Aorta (tissue), 5 donors: ENCODE measurements at regions not wholly inside any gene's neighbourhood (a gene's known extent, or its start where the extent isn't known, plus 50 kb on each side); places are given as distances from the start of the nearest gene placed in this dataset.

Source experiments
- ATAC-seq: fragments of 200-7000 bp; cut with Tn5 transposase; one replicate; pipeline ENCODE4 v1.9.1; 2022; ENCODE audit warnings: moderate library complexity; ENCODE audit not compliant: low FRiP score
- DNase-seq, 2 donors: peaks; one replicate each; pipeline ENCODE4 v3.0.0-alpha.2; 2020
- H3K27ac ChIP-seq, 2 donors: one replicate each; pipeline ENCODE4 v1.5.1; 2013; ENCODE audit warnings: low read length in 2 of 2, mild to moderate bottlenecking in 2 of 2, moderate library complexity in 2 of 2, control low read depth in 1 of 2, inconsistent platforms in 1 of 2, low read depth in 1 of 2
- H3K27me3 ChIP-seq, 2 donors: one replicate each; pipeline ENCODE4 v1.6.1; 2013; ENCODE audit warnings: control low read depth in 1 of 2, low read length in 1 of 2, mild to moderate bottlenecking in 1 of 2, moderate library complexity in 1 of 2; ENCODE audit not compliant: insufficient read depth in 2 of 2, control insufficient read depth in 1 of 2
- H3K36me3 ChIP-seq, 2 donors: one replicate each; pipeline ENCODE4 v1.6.1; 2013; ENCODE audit warnings: control low read depth in 1 of 2, low read length in 1 of 2, mild to moderate bottlenecking in 1 of 2; ENCODE audit not compliant: insufficient read depth in 2 of 2, control insufficient read depth in 1 of 2
- H3K4me1 ChIP-seq, 2 donors: one replicate each; pipeline ENCODE4 v1.6.1; 2013; ENCODE audit warnings: low read length in 2 of 2, control low read depth in 1 of 2, mild to moderate bottlenecking in 1 of 2, moderate library complexity in 1 of 2; ENCODE audit not compliant: insufficient read depth in 2 of 2, control insufficient read depth in 1 of 2
- H3K4me3 ChIP-seq, 2 donors: one replicate each; pipeline ENCODE4 v1.5.1; 2013; ENCODE audit warnings: low read length in 2 of 2, control low read depth in 1 of 2, mild to moderate bottlenecking in 1 of 2
- H3K9me3 ChIP-seq: one replicate; pipeline ENCODE4 v1.6.1; 2013; ENCODE audit warnings: mild to moderate bottlenecking, low read length; ENCODE audit not compliant: control insufficient read depth
- WGBS, 2 donors: extraction: QIAGEN DNeasy Blood & Tissue Kit; methylation state at CpG; one replicate each; pipeline ENCODE4 v1.1.7; 2013; 5-methylcytosine and 5-hydroxymethylcytosine counted together
- intact Hi-C, 2 donors: fragments of 100-400 bp; cut with DNase I; formaldehyde crosslinking; loops; one replicate each; pipeline versions ENCODE4 v1.14.2 to v1.15.0; 2022
- donor health status: healthy with polysubstance abuse.
- donor health status: Bipolar disorder and iron deficiency.
- donor health status: DM: no; HTN: no; CAD: no.
- donor health status: DM: no; HTN: no; CAD: no.
- donor health status: DM: yes; HTN: yes; CAD: no.

DNA sequence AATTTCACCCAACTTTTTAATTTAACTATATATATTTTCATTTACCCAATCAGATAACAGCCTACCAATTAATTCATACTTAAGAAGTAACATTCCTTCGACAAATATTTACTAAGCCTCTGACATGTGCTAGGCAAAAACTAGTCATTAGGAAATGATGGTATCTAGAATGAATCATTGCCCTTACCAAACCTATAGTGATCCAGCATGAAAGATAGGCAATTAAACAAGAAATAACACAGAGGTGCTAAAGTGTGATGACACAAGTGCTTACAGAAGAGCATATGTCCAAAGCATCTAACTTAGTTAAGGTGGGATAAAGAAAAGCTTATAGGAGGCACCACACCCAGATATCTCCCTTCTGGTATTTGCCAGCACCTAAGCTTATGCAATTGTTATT, 166.5 kb upstream of the RASSF8 start:
- intact Hi-C loops = no loop called here
- Histone ChIP-seq H3K36me3 (no peaks in the 10 kb centered on the region), H3K27ac (no peak overlapping the region), H3K27me3 (no peaks in the 10 kb centered on the region), H3K4me3 (no peak overlapping the region), H3K4me1 (peaks cover 0 to 4% of the 10 kb centered on the region in 2 donors), H3K9me3 (no peaks in the 10 kb centered on the region)
- no peak for ATAC-seq
- no peak for DNase-seq
- 93 to 97% methylated on average over 1 of the region's 1 CpG for WGBS, 2 donors

GRCh38 chr12:25793196-25793595, 165.3 kb upstream of the RASSF8 start:
- Histone ChIP-seq H3K4me1 (peaks cover 0 to 4% of the 10 kb centered on the region in 2 donors), H3K27ac (no peak overlapping the region), H3K9me3 (no peaks in the 10 kb centered on the region), H3K4me3 (no peak overlapping the region), H3K36me3 (no peaks in the 10 kb centered on the region), H3K27me3 (no peaks in the 10 kb centered on the region)
- intact Hi-C loops = no loop called here
- 97 to 98% methylated on average over 3 of the region's 3 CpGs for WGBS, 2 donors
- no peak for DNase-seq
- ATAC-seq = no peak

- Histone ChIP-seq H3K27me3 (no peaks in the 10 kb centered on the region), H3K27ac (no peak overlapping the region), H3K36me3 (no peaks in the 10 kb centered on the region), H3K4me3 (no peak overlapping the region), H3K4me1 (peaks cover 0 to 4% of the 10 kb centered on the region in 2 donors), H3K9me3 (no peaks in the 10 kb centered on the region)
- intact Hi-C loops = no loop called here
- DNase-seq (no peak), ATAC-seq (no peak)
- 88 to 92% methylated on average over 3 of the region's 3 CpGs for WGBS, 2 donors
These were observed 163.9 kb upstream of the RASSF8 start for GRCh38 chr12:25794571-25794970.

DNA sequence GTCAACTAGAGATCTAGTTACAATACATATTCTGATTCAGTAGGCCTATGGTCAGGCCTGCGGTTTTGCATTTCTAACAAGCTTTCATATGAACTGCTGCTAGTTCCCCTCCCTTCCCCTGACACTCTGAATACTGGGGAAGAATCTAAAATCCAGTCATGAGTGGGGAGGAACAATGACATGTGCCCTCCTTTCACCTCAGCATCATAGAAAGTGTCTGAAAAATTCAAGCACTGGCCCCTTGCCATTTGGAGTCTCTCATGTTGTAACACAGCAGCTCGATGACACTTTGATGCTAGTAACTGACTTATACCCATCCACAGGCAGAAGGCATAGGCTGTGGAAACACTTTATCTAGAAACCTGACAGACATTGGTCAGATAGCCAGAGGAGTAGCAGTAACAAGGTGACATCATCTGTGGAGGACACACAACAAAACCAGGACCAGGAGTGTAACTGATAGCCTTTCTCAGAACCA, 161.9 kb upstream of the RASSF8 start:
- H3K36me3 ChIP-seq = no peaks in the 10 kb centered on the region
- intact Hi-C loops = no loop called here
- no peak for ATAC-seq
- peaks cover 0 to 1% of the 10 kb centered on the region in 2 donors for H3K4me1 ChIP-seq
- no peak for DNase-seq
- no peak overlapping the region for H3K27ac ChIP-seq
- H3K9me3 ChIP-seq = no peaks in the 10 kb centered on the region
- H3K27me3 ChIP-seq = no peaks in the 10 kb centered on the region
- WGBS, 2 donors = 76% methylated on average over 2 of the region's 2 CpGs
- no peak overlapping the region for H3K4me3 ChIP-seq

DNA sequence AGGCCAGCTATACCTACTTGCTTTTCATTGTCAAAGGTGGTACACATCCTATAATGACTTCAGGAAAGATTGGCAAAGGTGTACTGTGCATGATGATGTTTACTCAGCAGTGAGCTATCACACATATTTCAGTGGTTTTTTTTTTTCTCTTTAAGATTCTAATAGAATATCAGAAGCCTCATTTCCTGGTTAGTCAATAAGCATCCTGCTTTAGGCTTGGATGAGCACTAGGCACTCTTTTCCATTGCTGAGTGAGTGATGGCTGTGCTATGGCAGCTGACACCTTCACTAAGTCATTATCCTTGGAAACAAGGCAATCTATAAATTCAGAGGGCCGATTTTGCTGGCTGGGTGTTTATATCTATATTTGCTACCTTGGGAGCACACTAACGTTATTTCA, 161.1 kb upstream of the RASSF8 start:
- WGBS, 2 donors = 75 to 84% methylated on average over 2 of the region's 2 CpGs
- DNase-seq = no peak
- Histone ChIP-seq H3K27ac (no peak overlapping the region), H3K27me3 (no peaks in the 10 kb centered on the region), H3K9me3 (no peaks in the 10 kb centered on the region), H3K36me3 (no peaks in the 10 kb centered on the region), H3K4me3 (no peak overlapping the region), H3K4me1 (peaks cover 0 to 1% of the 10 kb centered on the region in 2 donors)
- ATAC-seq = no peak
- intact Hi-C loops = no loop called here

DNA sequence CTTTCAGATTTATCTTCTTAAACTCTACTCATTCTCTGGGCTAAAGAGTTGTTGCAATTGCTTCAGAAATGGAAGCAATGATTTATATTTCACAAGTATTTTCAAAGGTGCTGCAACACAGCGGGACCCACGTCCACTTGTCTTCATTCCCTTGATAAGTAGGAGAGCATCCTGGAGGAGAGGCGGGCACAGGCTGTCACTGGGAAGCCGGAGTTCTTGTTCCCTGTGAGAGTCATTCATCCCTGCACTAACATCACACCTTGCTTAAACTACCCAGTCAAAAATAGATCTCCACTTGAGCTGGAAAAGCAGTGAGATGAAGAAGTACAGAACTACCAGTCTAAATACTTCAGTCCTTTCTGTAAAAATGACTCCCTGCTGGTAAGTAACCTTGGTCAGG, 160.5 kb upstream of the RASSF8 start:
- 85 to 88% methylated on average over 4 of the region's 4 CpGs for WGBS, 2 donors
- peaks cover 0 to 1% of the 10 kb centered on the region in 2 donors for H3K4me1 ChIP-seq
- no peak for ATAC-seq

DNA sequence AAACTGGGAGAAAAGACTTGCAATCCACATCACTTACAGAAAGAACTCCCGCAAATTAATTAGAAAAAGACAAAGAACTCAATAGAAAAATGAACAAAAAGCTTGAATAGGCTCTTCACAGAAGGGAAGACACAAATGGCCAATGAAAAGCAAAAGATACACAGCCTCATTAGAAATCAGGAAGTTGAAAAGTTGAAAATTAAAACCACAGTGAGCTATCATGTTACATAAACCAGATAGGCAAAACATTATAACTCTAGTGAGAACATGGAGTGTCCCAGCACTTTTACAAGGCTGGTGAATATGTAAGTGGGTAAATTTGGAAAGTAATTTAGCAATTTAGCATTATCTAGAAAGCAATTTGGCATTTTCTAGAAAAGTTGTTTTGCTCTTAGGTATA, 158.4 kb upstream of the RASSF8 start:
- Histone ChIP-seq H3K27me3 (no peaks in the 10 kb centered on the region), H3K4me1 (peaks cover 0 to 1% of the 10 kb centered on the region in 2 donors), H3K36me3 (no peaks in the 10 kb centered on the region), H3K4me3 (no peak overlapping the region), H3K9me3 (no peaks in the 10 kb centered on the region), H3K27ac (no peak overlapping the region)
- DNase-seq (no peak), ATAC-seq (no peak)
- intact Hi-C loops = no loop called here
- 95 to 100% methylated on average over 1 of the region's 1 CpG for WGBS, 2 donors

More for the DNA sequence above, 160.5 kb upstream of the RASSF8 start:
- DNase-seq = no peak
- H3K9me3 ChIP-seq = no peaks in the 10 kb centered on the region
- no peak overlapping the region for H3K4me3 ChIP-seq
- no peaks in the 10 kb centered on the region for H3K36me3 ChIP-seq
- no peaks in the 10 kb centered on the region for H3K27me3 ChIP-seq
- H3K27ac ChIP-seq = no peak overlapping the region
- intact Hi-C loops = no loop called here

DNA sequence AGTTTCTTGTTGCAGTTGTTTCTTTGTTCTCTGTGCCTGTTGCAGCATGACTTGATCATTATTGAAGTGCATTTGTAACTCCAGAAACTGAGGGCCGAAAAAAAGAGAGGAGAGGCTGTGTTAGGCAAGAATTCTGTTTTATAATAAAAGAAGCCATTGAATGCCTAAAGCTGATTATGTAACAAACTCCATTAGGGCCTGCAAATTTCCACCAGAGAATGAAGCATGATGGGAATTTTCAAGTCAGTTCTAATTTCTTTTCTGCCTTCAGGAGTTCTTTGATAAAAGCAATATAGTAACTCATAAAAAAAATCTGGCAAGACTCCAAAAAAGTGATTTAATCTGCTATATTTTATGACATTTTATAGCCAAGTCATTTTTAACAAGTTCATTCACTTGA, 156.7 kb upstream of the RASSF8 start:
- Histone ChIP-seq H3K4me1 (peaks cover 0 to 1% of the 10 kb centered on the region in 2 donors), H3K36me3 (no peaks in the 10 kb centered on the region), H3K27ac (no peak overlapping the region), H3K4me3 (no peak overlapping the region), H3K27me3 (no peaks in the 10 kb centered on the region), H3K9me3 (no peaks in the 10 kb centered on the region)
- ATAC-seq (no peak), DNase-seq (no peak)
- intact Hi-C loops = no loop called here
- WGBS, 2 donors = 81 to 87% methylated on average over 1 of the region's 1 CpG

DNA sequence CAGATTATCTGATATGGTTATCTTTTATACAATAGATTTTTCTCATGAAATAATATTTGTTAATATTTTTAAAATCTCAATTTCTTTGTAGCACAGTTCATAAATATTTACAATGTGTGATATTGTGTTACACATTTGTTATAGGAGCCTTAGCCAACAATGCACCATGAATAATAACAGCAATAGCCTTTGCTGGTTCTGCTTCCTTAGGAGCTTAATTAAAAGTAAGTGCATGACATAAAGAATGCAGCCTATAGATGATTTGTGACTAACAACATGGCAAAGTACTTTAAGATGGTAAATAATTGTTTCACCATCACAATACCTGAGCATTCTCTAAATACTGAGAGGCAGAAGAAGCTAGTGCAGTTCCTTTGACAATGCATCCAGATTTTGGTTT, 156.3 kb upstream of the RASSF8 start:
- DNase-seq (no peak), ATAC-seq (no peak)
- Histone ChIP-seq H3K36me3 (no peaks in the 10 kb centered on the region), H3K4me3 (no peak overlapping the region), H3K4me1 (peaks cover 0 to 1% of the 10 kb centered on the region in 2 donors), H3K27ac (no peak overlapping the region), H3K27me3 (no peaks in the 10 kb centered on the region), H3K9me3 (no peaks in the 10 kb centered on the region)
- intact Hi-C loops = no loop called here
